A673 (cell line): ENCODE measurements at regions not wholly inside any gene's neighbourhood (a gene's known extent, or its start where the extent isn't known, plus 50 kb on each side); places are given as distances from the start of the nearest gene placed in this dataset.

Experiments
- BruUV-seq: library from RNA; stranded (reverse); fragments of 400-500 nt; replicated peaks from 2 replicates; lab custom pipeline; 2021; lab: Mats Ljungman, UMichigan
- CTCF ChIA-PET: fragments of 300-600 bp; sonication (Branson Sonifier 250); formaldehyde crosslinking; loops from one replicate; lab custom pipeline; 2022; ENCODE audit warnings: antibody characterized with exemption; lab: Charles Lee
- POLR2A ChIA-PET: fragments of 300-600 bp; sonication (Branson Sonifier 250); formaldehyde crosslinking; loops from one replicate; lab custom pipeline; 2022; ENCODE audit warnings: antibody characterized with exemption; ENCODE audit not compliant: low non-redundant PET; lab: Charles Lee
- DNase-seq: peaks from one replicate; pipeline ENCODE4 v3.0.0-alpha.2; 2015; ENCODE audit warnings: low spot score
- H3K27ac ChIP-seq: fragments of 200-600 bp; sonication (generic); 2 replicates; pipeline ENCODE4 v1.5.1; 2016; ENCODE audit warnings: mixed run types, low read depth, mild to moderate bottlenecking, mixed read lengths, antibody characterized with exemption, low read length; ENCODE audit not compliant: poor library complexity, severe bottlenecking
- H3K27me3 ChIP-seq: fragments of 200-600 bp; sonication (generic); replicated peaks from 2 replicates; pipeline ENCODE4 v1.6.1; 2017; ENCODE audit warnings: mixed run types, low read depth, mild to moderate bottlenecking, mixed read lengths, antibody characterized with exemption, low read length; ENCODE audit not compliant: insufficient read depth, poor library complexity
- H3K36me3 ChIP-seq: fragments of 200-600 bp; sonication (generic); 2 replicates; pipeline ENCODE4 v1.6.1; 2016; ENCODE audit warnings: mixed run types, mild to moderate bottlenecking, mixed read lengths, antibody characterized with exemption, low read length; ENCODE audit not compliant: insufficient read depth, poor library complexity, severe bottlenecking
- H3K4me1 ChIP-seq: fragments of 200-600 bp; sonication (generic); 2 replicates; pipeline ENCODE4 v1.6.1; 2017; ENCODE audit warnings: mixed run types, mild to moderate bottlenecking, mixed read lengths, antibody characterized with exemption, low read length; ENCODE audit not compliant: insufficient read depth, poor library complexity, severe bottlenecking
- H3K4me3 ChIP-seq: fragments of 200-600 bp; sonication (generic); 2 replicates; pipeline ENCODE4 v1.5.1; 2016; ENCODE audit warnings: low read depth, mixed run types, mild to moderate bottlenecking, mixed read lengths, low read length; ENCODE audit not compliant: poor library complexity, severe bottlenecking
- H3K9me3 ChIP-seq: fragments of 200-600 bp; sonication (generic); 2 replicates; pipeline ENCODE4 v1.6.1; 2016; ENCODE audit warnings: mixed run types, low read depth, mild to moderate bottlenecking, mixed read lengths, antibody characterized with exemption, low read length; ENCODE audit not compliant: poor library complexity, severe bottlenecking
- EZH2 ChIP-seq: fragments of 200-600 bp; sonication (generic); IDR thresholded peaks from 2 replicates; pipeline ENCODE4 v1.6.1; 2017; ENCODE audit warnings: borderline replicate concordance, low read depth, mild to moderate bottlenecking, mixed read lengths, antibody characterized with exemption, low read length; ENCODE audit not compliant: poor library complexity, severe bottlenecking
- intact Hi-C: fragments of 100-400 bp; cut with micrococcal nuclease; formaldehyde crosslinking; loops from one replicate; pipeline ENCODE4 v1.10.0; 2022; ENCODE audit not compliant: unreplicated experiment
- TF ChIP-seq, protein P1 (sequence below): fragments of 300-800, 200-600 bp; sonication (generic); conservative IDR thresholded peaks from 2 replicates; pipeline ENCODE4 v1.5.1; 2017; ENCODE audit warnings: low read depth, mild to moderate bottlenecking, antibody characterized with exemption, low read length, moderate library complexity, mixed read lengths

GRCh38 chr1:108041360-108042142, 76.6 kb upstream of the VAV3 start:
- Histone ChIP-seq H3K4me1 (no peaks in the 10 kb centered on the region), H3K36me3 (no peaks in the 10 kb centered on the region), H3K27ac (no peak overlapping the region), H3K27me3 (no peaks in the 10 kb centered on the region), H3K4me3 (no peak overlapping the region), H3K9me3 (no peaks in the 10 kb centered on the region)
- intact Hi-C loops: no loop called here
- TF ChIP-seq EZH2: no peak
- BruUV-seq: no TSS peak
- ChIA-PET CTCF (no interaction called here), POLR2A (no interaction called here)
- DNase-seq: no peak

DNA sequence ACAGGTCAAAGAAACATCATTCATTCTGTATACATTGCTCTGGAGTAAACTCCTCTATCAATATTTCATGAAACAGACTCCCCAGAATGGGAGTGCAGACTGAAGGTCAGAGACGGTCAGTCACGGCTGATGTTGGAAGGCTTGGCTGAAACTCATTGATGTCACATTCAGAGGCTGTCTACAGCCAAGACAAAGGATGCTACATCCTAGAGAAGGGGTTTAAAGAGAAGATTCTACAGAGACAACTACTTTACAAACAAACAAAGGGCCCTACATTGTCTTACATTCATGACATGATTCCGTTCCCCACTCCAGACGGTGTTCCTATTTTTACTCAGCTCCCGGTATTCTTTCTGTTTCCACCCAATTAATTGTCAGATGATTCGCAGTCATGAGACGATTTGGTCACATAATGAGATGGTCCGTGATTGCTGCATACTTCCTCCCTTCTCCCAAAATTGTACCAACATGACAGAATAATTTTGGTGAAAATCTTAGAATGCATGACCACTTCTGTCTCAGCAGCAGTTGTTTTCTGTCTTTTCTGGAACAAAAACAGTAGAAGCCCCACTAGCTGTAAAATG, 73.8 kb upstream of the VAV3 start:
- intact Hi-C loops: no loop called here
- H3K4me1 ChIP-seq: no peaks in the 10 kb centered on the region
- ChIA-PET CTCF (no interaction called here), POLR2A (no interaction called here)
- no peaks in the 10 kb centered on the region for H3K27me3 ChIP-seq
- H3K4me3 ChIP-seq: no peak overlapping the region
- no peaks in the 10 kb centered on the region for H3K9me3 ChIP-seq
- H3K27ac ChIP-seq: no peak overlapping the region
- no peak for TF ChIP-seq EZH2
- no peak for DNase-seq
- BruUV-seq: no TSS peak
- H3K36me3 ChIP-seq: no peaks in the 10 kb centered on the region

GRCh38 chr1:108036796-108037562, 72.0 kb upstream of the VAV3 start:
- intact Hi-C loops: no loop called here
- no peak overlapping the region for H3K27ac ChIP-seq
- DNase-seq: no peak
- H3K4me3 ChIP-seq: no peak overlapping the region
- BruUV-seq: no TSS peak
- H3K27me3 ChIP-seq: no peaks in the 10 kb centered on the region
- ChIA-PET CTCF (no interaction called here), POLR2A (no interaction called here)
- H3K9me3 ChIP-seq: no peaks in the 10 kb centered on the region
- TF ChIP-seq, protein P1, sequence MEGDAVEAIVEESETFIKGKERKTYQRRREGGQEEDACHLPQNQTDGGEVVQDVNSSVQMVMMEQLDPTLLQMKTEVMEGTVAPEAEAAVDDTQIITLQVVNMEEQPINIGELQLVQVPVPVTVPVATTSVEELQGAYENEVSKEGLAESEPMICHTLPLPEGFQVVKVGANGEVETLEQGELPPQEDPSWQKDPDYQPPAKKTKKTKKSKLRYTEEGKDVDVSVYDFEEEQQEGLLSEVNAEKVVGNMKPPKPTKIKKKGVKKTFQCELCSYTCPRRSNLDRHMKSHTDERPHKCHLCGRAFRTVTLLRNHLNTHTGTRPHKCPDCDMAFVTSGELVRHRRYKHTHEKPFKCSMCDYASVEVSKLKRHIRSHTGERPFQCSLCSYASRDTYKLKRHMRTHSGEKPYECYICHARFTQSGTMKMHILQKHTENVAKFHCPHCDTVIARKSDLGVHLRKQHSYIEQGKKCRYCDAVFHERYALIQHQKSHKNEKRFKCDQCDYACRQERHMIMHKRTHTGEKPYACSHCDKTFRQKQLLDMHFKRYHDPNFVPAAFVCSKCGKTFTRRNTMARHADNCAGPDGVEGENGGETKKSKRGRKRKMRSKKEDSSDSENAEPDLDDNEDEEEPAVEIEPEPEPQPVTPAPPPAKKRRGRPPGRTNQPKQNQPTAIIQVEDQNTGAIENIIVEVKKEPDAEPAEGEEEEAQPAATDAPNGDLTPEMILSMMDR: no peak
- no peak for TF ChIP-seq EZH2
- no peaks in the 10 kb centered on the region for H3K4me1 ChIP-seq
- no peaks in the 10 kb centered on the region for H3K36me3 ChIP-seq

DNA sequence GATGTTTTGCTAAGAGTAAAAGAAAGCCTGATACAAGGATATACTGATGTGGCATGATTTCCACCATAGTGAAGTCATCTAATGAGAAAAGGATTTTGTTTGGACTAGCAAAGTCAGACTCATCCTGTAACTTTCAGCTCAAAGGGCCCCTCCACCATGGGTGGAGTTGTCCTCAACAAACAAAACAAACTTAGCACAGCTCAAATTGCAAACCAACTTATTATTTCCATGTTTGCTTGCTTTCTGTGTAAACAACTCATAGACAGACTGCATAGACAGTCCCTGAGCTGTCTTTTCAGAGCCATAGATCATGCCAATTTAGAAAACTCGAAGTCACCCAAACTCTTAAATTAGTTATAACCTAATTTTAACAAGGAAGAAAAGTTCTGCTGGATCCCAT, 69.4 kb upstream of the VAV3 start:
- no peak overlapping the region for H3K4me3 ChIP-seq
- no peaks in the 10 kb centered on the region for H3K9me3 ChIP-seq
- H3K4me1 ChIP-seq: no peaks in the 10 kb centered on the region
- no TSS peak for BruUV-seq
- no peak overlapping the region for H3K27ac ChIP-seq
- ChIA-PET POLR2A (no interaction called here), CTCF (no interaction called here)
- no peaks in the 10 kb centered on the region for H3K27me3 ChIP-seq
- no peak for DNase-seq
- intact Hi-C loops: loop anchor here (5.0 kb wide), 1 partner anchor 57 kb away; no protein-coding TSS in a partner anchor
- no peaks in the 10 kb centered on the region for H3K36me3 ChIP-seq
- TF ChIP-seq, protein P1: no peak
- TF ChIP-seq EZH2: no peak
